ENCODE measurements at regions not wholly inside any gene's neighbourhood (a gene's known extent, or its start where the extent isn't known, plus 50 kb on each side); places are given as distances from the start of the nearest gene placed in this dataset.

GRCh38 chr15:39040861-39041260 is 476.2 kb upstream of the RASGRP1 start:
- no peak for DNase-seq (ENCODE audit: low read depth)
- no peak overlapping the region for H3K4me3 ChIP-seq (ENCODE audit: low read depth, low read length)
- no peak for TF ChIP-seq CTCF (IDR thresholded peaks at IDR 0.05; ENCODE audit: insufficient read depth, low read depth, low read length, missing control alignments)

GRCh38 chr15:39041979-39042495 is 477.4 kb upstream of the RASGRP1 start:
- no peak for DNase-seq (ENCODE audit: low read depth)
- no peak overlapping the region for H3K4me3 ChIP-seq (ENCODE audit: low read depth, low read length)
- no peak for TF ChIP-seq CTCF (IDR thresholded peaks at IDR 0.05; ENCODE audit: insufficient read depth, low read depth, low read length, missing control alignments)

DNA sequence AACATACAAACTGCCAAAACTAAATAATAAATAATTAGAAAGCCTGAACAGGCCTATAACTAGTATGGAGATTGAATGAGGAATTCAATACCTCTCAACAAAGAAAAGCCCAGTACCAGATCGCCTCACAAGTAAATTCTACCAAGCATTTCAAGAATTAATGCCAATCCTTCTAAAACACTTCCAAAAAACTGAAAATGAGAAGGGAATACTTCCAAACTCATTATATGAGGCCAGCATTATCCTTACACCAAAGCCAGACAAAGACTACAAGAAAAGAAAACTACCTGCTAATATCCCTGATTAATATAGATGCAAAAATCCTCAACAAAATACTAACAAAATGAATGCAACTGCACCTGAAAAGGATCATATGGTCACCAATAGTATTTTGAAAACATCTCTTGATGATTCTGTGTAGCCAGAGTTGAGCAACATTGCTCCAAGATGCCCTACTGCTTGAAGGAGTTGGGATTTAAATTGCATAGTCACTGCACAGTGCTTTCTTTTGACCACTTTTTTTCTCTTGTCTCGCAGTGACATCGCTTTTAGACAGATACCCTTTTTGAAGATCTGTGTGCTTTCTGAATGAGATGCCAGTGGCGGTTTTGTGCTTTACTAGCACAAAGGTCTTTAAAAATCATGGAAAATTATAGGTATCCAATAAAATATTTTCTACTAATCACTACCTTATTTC is 487.2 kb upstream of the RASGRP1 start:
- TF ChIP-seq CTCF (IDR thresholded peaks at IDR 0.05; ENCODE audit: insufficient read depth, low read depth, low read length, missing control alignments): no peak
- DNase-seq (ENCODE audit: low read depth): no peak
- H3K4me3 ChIP-seq (ENCODE audit: low read depth, low read length): no peak overlapping the region

GRCh38 chr15:39052323-39052705 is 487.7 kb upstream of the RASGRP1 start:
- no peak for TF ChIP-seq CTCF (IDR thresholded peaks at IDR 0.05; ENCODE audit: insufficient read depth, low read depth, low read length, missing control alignments)
- DNase-seq (ENCODE audit: low read depth): no peak
- H3K4me3 ChIP-seq (ENCODE audit: low read depth, low read length): no peak overlapping the region

GRCh38 chr15:39053480-39053879 is 488.9 kb upstream of the RASGRP1 start:
- DNase-seq (ENCODE audit: low read depth): no peak
- no peak overlapping the region for H3K4me3 ChIP-seq (ENCODE audit: low read depth, low read length)
- no peak for TF ChIP-seq CTCF (IDR thresholded peaks at IDR 0.05; ENCODE audit: insufficient read depth, low read depth, low read length, missing control alignments)

- no peak for DNase-seq (ENCODE audit: low read depth)
- no peak overlapping the region for H3K4me3 ChIP-seq (ENCODE audit: low read depth, low read length)
- TF ChIP-seq CTCF (IDR thresholded peaks at IDR 0.05; ENCODE audit: insufficient read depth, low read depth, low read length, missing control alignments): no peak
Observed at GRCh38 chr15:39054128-39054732, 489.6 kb upstream of the RASGRP1 start.

All from GM12865 (cell line).